AG08395 (cell line): ENCODE measurements at regions not wholly inside any gene's neighbourhood (a gene's known extent, or its start where the extent isn't known, plus 50 kb on each side); places are given as distances from the start of the nearest gene placed in this dataset.
A peak's percentile ranks its signal among the peaks of the same experiment; 100 is the strongest.

Source experiments
- DNase-seq: peaks from one replicate; pipeline ENCODE4 v3.0.0; 2012; ENCODE audit warnings: mixed read lengths, low spot score

DNA sequence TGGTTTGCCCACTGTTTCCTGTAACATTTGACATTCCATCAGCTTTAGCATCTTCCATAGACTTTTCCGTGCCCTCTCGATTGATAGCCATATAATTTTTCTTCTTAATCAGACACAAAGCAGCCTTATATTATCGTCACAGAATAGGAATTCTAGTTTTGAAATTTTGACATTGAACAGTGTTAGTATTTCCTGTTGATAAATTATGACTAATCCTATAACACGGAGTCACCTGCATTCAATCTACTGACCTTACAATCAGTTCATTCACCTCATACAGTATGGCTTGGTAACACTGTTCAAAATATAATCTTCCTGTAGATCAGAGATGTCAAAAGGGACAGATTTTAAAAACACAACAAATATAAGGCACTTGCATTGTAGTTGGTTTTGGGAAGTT lies 423.7 kb downstream of the C3orf38 start:
- DNase-seq = no peak

- DNase-seq = no peak
Measured at GRCh38 chr3:88574146-88574545, 424.4 kb downstream of the C3orf38 start.

- DNase-seq = no peak
Measured at GRCh38 chr3:88584451-88584850, 434.7 kb downstream of the C3orf38 start.

- no peak for DNase-seq
Measured at GRCh38 chr3:88586121-88586640, 436.4 kb downstream of the C3orf38 start.

DNA sequence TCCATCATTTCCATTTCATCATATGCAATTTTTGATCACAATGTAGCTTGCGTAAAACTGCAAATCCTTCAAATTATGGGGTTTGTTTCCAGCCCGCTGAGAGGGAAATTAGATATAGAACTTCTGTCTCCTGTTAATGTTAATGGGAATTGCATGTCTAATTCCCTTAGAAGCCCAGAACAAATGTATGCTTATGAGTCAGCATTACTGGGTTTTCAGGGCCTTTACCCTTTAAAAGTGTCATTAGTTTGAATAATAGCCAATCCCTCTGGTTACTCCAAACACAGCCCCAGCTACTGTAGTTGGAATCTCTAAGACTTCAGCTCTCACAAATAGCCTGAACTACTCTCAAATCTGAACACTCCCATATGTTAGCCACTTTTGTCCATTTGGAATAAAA lies 439.4 kb downstream of the C3orf38 start:
- no peak for DNase-seq

- DNase-seq = no peak
Measured at GRCh38 chr3:88595026-88595425, 445.3 kb downstream of the C3orf38 start.

DNA sequence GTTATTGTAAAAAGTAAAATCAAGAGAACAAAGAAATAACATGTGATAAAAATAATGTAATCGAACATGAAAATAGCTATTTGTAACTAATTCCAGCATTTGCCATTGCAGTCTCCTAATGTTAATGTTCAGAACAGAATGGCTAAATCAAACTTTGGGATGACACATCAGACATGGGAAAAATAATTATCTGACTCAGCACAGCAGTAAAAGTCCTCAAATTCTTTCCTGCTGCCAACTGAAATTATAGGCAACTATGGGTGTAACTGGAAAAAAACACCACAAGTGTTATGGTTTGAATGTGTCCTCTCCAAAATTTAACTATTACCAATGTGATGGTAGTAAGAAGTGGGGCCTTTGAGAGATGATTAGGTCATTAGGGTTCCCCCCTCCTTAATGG lies 446.7 kb downstream of the C3orf38 start:
- no peak for DNase-seq

GRCh38 chr3:88610820-88611219 lies 461.1 kb downstream of the C3orf38 start:
- no peak for DNase-seq

- DNase-seq = no peak
Measured at GRCh38 chr3:88611826-88612326, 462.1 kb downstream of the C3orf38 start.

GRCh38 chr3:88616413-88616812 lies 466.7 kb downstream of the C3orf38 start:
- DNase-seq = no peak

DNA sequence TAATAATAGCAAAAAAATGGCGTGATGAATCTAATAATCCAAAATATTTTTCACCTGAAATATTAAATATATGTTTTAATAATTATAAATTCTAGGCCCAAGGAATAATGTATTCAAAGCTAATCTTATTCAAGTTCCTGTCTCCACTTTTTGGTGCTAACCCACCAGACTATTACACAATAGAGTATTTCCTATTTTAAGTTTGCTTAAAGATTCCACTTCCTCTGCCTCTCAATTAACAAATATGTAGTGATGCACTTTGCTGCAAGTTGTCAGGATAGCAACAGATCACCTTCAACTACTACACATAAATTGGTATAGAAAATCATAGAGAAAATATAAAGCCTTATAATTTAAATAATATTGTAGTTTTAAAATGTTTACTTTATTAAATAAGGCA lies 467.5 kb downstream of the C3orf38 start:
- no peak for DNase-seq

GRCh38 chr3:88618021-88618645 lies 468.4 kb downstream of the C3orf38 start:
- no peak for DNase-seq

GRCh38 chr3:88621586-88621985 lies 471.8 kb downstream of the C3orf38 start:
- no peak for DNase-seq

DNA sequence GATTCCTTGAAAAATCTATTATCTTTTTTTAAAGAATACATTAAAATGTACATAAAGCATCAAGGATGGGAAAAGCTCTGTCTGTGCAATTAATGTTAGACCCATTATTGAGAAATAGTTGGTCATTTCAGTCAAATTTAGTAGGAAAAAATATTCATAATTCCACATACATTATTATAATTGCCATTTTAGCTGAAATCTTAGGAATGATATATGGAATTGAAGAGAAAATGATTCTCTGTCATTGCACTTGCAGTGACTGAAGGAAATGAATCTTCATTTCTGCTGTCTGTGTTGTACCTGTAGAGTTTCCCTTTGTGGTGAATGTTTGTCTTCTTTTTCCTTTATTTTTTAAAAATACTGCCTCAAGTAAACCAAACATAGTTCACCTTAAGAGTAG lies 473.9 kb downstream of the C3orf38 start:
- no peak for DNase-seq

DNA sequence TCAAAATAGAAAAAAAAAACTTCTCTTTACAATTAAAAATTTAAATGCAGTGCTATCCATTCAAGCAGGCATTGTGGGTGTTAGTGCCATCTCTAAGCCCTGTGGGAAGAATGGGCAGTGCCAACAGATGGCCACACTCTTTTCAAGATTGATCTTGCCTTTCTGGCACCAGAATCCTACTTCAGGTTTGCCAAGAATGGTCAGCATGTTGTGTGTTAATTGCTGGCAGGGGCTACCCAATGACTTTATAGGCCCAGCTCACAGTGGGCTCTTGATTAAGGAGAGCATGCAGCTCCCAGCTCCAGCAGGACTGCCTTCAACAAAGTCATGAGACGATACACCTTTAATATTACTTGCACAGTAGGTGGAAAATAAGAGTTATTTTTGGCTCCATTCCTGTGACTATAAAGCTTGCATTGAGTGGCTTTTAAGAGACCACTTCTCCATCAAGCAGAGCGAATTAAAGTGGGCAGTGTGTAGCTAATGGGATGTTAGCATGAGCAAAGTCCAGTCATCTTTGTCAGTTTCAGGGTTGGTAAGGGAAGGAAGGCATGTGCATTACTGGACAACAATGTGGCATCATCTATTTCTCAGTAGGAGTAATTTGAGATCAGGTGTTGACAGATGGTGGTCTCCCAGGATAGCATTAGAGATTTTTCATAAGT lies 476.8 kb downstream of the C3orf38 start:
- DNase-seq = no peak

DNA sequence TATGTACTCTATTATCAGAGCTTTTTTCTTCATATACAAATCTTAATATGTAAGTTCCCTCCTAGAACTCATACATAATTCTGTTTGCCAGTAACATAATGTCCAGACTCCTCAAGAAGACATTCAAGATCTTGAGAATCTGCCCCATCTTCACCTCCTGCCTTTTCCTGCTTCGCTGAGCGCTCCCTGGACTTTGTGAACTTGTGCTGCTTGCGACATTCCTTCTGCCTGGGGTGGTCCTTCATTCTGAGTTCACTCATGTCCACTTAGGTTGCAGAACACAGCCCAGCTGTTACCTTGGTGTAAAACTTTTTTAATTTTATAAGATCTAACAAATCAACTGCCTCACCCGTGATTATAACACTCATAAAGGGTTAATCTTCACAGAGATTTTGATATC lies 478.5 kb upstream of the EPHA3 start:
- no peak for DNase-seq

DNA sequence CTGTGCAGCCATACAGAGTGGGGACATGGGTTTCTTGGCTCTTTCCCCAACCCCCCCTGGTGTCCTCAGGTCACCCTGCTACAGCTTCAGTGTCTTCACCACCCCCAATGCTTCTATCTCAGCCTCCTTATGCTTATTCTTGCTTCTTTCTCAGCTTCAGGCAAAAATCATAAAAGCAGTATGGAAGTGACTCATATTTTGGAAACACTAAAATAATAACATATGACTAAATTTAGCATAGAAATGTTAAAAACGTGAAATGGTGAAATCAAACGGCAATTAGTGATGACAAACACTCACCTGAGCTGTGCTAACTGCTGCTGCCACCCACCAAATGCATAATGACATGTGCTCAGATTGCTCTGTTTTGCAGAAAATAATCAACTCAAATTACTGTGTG lies 475.2 kb upstream of the EPHA3 start:
- DNase-seq = no peak

GRCh38 chr3:88640581-88640980 lies 466.8 kb upstream of the EPHA3 start:
- DNase-seq = no peak

GRCh38 chr3:88641033-88641604 lies 466.3 kb upstream of the EPHA3 start:
- DNase-seq = no peak

- no peak for DNase-seq
Measured at GRCh38 chr3:88657459-88657858, 450.0 kb upstream of the EPHA3 start.

- DNase-seq = no peak
Measured at GRCh38 chr3:88661433-88661824, 446.0 kb upstream of the EPHA3 start.

- DNase-seq = peak; percentile 1
Measured at GRCh38 chr3:88668180-88668579, 439.2 kb upstream of the EPHA3 start.

- no peak for DNase-seq
Measured at GRCh38 chr3:88671573-88671972, 435.8 kb upstream of the EPHA3 start.
